ENCODE measurements at regions not wholly inside any gene's neighbourhood (a gene's known extent, or its start where the extent isn't known, plus 50 kb on each side); places are given as distances from the start of the nearest gene placed in this dataset.

DNA sequence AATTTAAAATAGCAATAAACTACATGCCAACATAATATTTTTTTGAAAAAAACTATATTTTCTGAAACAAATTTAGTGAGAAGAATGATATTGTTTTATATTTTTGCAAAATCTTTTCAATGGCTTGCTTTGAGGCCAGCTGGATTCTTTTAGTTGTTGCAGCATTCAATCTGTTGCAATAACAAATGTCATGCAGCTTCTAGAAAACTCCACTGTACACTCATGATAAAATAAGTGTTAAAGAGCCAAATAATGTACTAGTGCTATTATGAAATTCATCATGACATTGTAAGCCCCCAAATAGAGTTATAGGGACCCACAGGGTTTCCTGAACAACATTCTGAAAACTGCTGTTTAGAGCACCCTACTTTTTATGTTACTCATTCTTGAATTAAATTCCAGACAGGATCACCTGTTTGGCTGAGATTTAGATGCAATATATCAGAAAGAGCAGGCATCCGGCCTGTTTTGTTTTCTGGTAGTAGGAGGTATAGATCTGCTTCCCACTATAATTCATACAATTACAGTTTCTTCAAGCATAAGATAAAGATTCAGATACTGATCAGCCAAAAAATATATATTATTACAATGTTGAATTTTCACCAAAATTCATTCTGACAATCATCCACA, 703.0 kb upstream of the ZNF385D start:
- ATAC-seq (no peak), DNase-seq (ENCODE audit: low spot score) (no peak), FAIRE-seq (no peak)
- H3K27me3 ChIP-seq (ENCODE audit: control insufficient read depth in 1 of 2, insufficient read depth in 2 of 2, low read length in 2 of 2), result no peaks in the 10 kb centered on the region
- H4K20me1 ChIP-seq (ENCODE audit: insufficient read depth, low read length), result no peaks in the 10 kb centered on the region
- no peak for TF ChIP-seq ZNF20 (CRISPR knock-in tag; IDR thresholded peaks at IDR 0.05)
- no peak for TF ChIP-seq JUNB (CRISPR knock-in tag; IDR thresholded peaks at IDR 0.05; ENCODE audit: borderline replicate concordance)
- no peak for TF ChIP-seq ZNF660 (CRISPR knock-in tag; IDR thresholded peaks at IDR 0.05; ENCODE audit: borderline replicate concordance, low read depth)
- TF ChIP-seq, protein P1, sequence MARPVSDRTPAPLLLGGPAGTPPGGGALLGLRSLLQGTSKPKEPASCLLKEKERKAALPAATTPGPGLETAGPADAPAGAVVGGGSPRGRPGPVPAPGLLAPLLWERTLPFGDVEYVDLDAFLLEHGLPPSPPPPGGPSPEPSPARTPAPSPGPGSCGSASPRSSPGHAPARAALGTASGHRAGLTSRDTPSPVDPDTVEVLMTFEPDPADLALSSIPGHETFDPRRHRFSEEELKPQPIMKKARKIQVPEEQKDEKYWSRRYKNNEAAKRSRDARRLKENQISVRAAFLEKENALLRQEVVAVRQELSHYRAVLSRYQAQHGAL (CRISPR knock-in tag; IDR thresholded peaks at IDR 0.05; ENCODE audit: not compliant biosample characterization), result no peak
- no peak for TF ChIP-seq KDM3A (CRISPR knock-in tag; IDR thresholded peaks at IDR 0.05; ENCODE audit: low read depth)
- no peak for TF ChIP-seq PHF8 (CRISPR knock-in tag; IDR thresholded peaks at IDR 0.05)
- TF ChIP-seq RAD21 (CRISPR knock-in tag; IDR thresholded peaks at IDR 0.05), result no peak
- no peak for TF ChIP-seq TBL1XR1 (IDR thresholded peaks at IDR 0.05; ENCODE audit: borderline replicate concordance, low read length, partially characterized antibody)
- TF ChIP-seq ZNF138 (CRISPR knock-in tag; IDR thresholded peaks at IDR 0.05; ENCODE audit: low read depth), result no peak
- TF ChIP-seq BCL6 (CRISPR knock-in tag; IDR thresholded peaks at IDR 0.05), result no peak
- TF ChIP-seq GTF3A (CRISPR knock-in tag; conservative IDR thresholded peaks at IDR 0.05), result no peak
- no peak for TF ChIP-seq ZNF180 (CRISPR knock-in tag; IDR thresholded peaks at IDR 0.05; ENCODE audit: borderline replicate concordance, low read depth)
- no peak for TF ChIP-seq ZNF75D (CRISPR knock-in tag; IDR thresholded peaks at IDR 0.05; ENCODE audit: borderline replicate concordance)
- TF ChIP-seq SP1 (IDR thresholded peaks at IDR 0.05), result no peak
- TF ChIP-seq SP1 (CRISPR knock-in tag; IDR thresholded peaks at IDR 0.05), result no peak
- TF ChIP-seq, protein P2, sequence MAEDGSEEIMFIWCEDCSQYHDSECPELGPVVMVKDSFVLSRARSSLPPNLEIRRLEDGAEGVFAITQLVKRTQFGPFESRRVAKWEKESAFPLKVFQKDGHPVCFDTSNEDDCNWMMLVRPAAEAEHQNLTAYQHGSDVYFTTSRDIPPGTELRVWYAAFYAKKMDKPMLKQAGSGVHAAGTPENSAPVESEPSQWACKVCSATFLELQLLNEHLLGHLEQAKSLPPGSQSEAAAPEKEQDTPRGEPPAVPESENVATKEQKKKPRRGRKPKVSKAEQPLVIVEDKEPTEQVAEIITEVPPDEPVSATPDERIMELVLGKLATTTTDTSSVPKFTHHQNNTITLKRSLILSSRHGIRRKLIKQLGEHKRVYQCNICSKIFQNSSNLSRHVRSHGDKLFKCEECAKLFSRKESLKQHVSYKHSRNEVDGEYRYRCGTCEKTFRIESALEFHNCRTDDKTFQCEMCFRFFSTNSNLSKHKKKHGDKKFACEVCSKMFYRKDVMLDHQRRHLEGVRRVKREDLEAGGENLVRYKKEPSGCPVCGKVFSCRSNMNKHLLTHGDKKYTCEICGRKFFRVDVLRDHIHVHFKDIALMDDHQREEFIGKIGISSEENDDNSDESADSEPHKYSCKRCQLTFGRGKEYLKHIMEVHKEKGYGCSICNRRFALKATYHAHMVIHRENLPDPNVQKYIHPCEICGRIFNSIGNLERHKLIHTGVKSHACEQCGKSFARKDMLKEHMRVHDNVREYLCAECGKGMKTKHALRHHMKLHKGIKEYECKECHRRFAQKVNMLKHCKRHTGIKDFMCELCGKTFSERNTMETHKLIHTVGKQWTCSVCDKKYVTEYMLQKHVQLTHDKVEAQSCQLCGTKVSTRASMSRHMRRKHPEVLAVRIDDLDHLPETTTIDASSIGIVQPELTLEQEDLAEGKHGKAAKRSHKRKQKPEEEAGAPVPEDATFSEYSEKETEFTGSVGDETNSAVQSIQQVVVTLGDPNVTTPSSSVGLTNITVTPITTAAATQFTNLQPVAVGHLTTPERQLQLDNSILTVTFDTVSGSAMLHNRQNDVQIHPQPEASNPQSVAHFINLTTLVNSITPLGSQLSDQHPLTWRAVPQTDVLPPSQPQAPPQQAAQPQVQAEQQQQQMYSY (CRISPR knock-in tag; IDR thresholded peaks at IDR 0.05), result no peak
- no peak for TF ChIP-seq HMGA1 (CRISPR knock-in tag; conservative IDR thresholded peaks at IDR 0.05)
- no peak for TF ChIP-seq SNRNP70 (IDR thresholded peaks at IDR 0.05; ENCODE audit: low read depth, low read length)
- TF ChIP-seq, protein P3, sequence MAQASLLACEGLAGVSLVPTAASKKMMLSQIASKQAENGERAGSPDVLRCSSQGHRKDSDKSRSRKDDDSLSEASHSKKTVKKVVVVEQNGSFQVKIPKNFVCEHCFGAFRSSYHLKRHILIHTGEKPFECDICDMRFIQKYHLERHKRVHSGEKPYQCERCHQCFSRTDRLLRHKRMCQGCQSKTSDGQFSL (CRISPR knock-in tag; IDR thresholded peaks at IDR 0.05), result no peak
- no peak for TF ChIP-seq TEAD2 (CRISPR knock-in tag; IDR thresholded peaks at IDR 0.05)
- TF ChIP-seq MAF1 (CRISPR knock-in tag; IDR thresholded peaks at IDR 0.05; ENCODE audit: borderline replicate concordance), result no peak
- H3K4me2 ChIP-seq (ENCODE audit: low read depth, low read length), result no peak overlapping the region
- CTCF ChIA-PET (ENCODE audit: low intra/inter-chr PET ratio, low total read pairs), result no interaction called here
- POLR2A ChIA-PET, result no interaction called here
- no TSS peak for BruUV-seq (replicated peaks)
- no peak overlapping the region for H3K9ac ChIP-seq (ENCODE audit: insufficient read depth, low read depth, low read length)
- H3K4me3 ChIP-seq (replicated peaks in 1 of 3; ENCODE audit: insufficient read depth in 1 of 3, low read depth in 2 of 3, low read length in 3 of 3), result no peak overlapping the region
- no peaks in the 10 kb centered on the region; the same call in 1 of the 2 replicates for H3K9me3 ChIP-seq (ENCODE audit: low read length)
- H3K36me3 ChIP-seq (replicated peaks in 1 of 2; ENCODE audit: control insufficient read depth in 1 of 2, insufficient read depth in 2 of 2, low read length in 2 of 2), result no peaks in the 10 kb centered on the region
- H3K79me2 ChIP-seq (ENCODE audit: insufficient read depth, low read length), result no peaks in the 10 kb centered on the region
- intact Hi-C loops (cut with micrococcal nuclease; ENCODE audit: unreplicated experiment) (no loop called here), in situ Hi-C loops (cut with HindIII; ENCODE audit: extremely low pct_ligation_motif_present, low pct_unique_long_range_greater_than_20kb) (no loop called here)
- no peak overlapping the region for H3K27ac ChIP-seq (ENCODE audit: extremely low read length, insufficient read depth, low read length)
- 20% methylated on average over 1 of the region's 1 CpG for WGBS (ENCODE audit: low lambda C conversion rate)
- H3K4me1 ChIP-seq (ENCODE audit: insufficient read depth, low read length), result no peaks in the 10 kb centered on the region
- H2AFZ ChIP-seq (ENCODE audit: low read length), result no peak overlapping the region

Data from HepG2 (cell line).